ENCODE measurements at regions not wholly inside any gene's neighbourhood (a gene's known extent, or its start where the extent isn't known, plus 50 kb on each side); places are given as distances from the start of the nearest gene placed in this dataset.

DNA sequence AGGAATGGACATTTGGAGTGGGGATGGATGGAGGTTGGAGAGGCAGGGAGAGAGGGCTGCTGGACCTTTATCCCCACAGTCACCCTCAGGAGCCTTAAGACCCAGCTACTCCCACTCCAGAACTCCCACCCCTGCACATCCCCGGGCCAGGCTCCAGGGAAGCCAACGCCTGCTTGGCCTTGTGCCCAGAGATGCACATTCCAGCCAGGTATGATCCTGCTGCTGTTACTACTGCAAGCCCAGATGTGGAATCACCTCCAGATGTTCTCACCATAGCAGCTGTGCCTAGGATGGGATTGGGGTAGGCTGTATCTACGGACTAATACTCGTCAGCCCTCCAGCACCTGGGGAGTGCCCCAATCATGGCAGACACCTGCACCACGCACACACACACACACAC lies 71.7 kb downstream of the ZFP36L2 start:
- DNase-seq = no peak

DNA sequence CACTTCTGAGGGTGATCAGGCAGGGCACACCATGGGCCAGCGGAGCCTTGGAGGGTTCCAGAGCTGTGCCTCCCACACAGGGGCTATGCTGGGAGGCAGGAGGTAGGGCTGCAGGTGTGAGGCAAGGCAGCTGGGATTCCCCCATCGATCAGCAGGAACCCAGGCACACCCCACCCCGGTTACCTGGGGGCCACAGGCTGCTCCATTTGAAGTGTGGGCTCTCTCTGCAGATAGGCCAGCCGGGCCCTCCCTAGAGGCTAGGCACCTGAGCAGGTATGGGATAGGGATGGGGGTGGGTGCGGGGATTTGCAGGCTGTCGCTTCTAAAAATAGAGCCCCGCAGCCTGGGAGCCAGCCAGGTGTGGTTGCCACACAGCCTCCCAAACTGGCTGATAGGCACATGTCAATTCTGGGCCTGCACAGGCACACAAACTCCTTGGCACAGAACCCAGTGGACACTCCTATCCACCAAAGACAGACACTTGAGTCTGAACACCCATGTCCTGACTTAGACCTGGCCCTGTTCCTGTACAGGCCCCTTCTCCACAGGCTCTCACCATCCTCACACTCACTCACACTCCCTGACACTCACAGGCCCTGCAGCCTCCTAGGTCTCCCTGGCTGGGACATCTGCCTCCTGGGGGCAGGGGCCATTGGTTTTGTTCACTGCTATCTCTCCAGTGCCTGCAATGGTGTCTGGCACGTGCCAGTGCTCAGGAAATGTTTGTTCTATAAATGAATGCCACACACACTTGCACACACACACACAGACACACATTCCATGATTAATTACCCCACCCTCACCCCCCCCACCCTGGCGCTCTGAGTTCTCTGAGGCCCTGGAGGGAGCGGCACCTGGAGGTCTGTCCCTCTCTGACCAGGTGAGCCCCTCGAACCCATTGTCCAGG lies 73.4 kb downstream of the ZFP36L2 start:
- ATAC-seq (ENCODE audit: insufficient read depth, low FRiP score) = peak; percentile 22
- H3K36me3 ChIP-seq (ENCODE audit: control insufficient read depth in 4 of 4, insufficient read depth in 4 of 4, low read length in 4 of 4) = no peaks in the 10 kb centered on the region
- WGBS, 2 donors = 68 to 82% methylated on average over 10 to 11 of the region's 11 CpGs
- peaks cover 0 to 13% (median 4%) of the 10 kb centered on the region in 5 donors for H3K4me1 ChIP-seq (ENCODE audit: control insufficient read depth in 5 of 5, insufficient read depth in 5 of 5, low read length in 5 of 5)
- no peak for DNase-seq
- H3K27me3 ChIP-seq (ENCODE audit: control insufficient read depth in 3 of 3, insufficient read depth in 3 of 3, low read length in 2 of 3) = no peaks in the 10 kb centered on the region
- no peak overlapping the region for H3K27ac ChIP-seq (ENCODE audit: low read depth in 1 of 2, low read length in 1 of 2)
- no peaks in the 10 kb centered on the region for H3K9me3 ChIP-seq (ENCODE audit: control insufficient read depth in 4 of 4, insufficient read depth in 3 of 4, low read length in 3 of 4)
- no peak overlapping the region for H3K4me3 ChIP-seq
- H3K9ac ChIP-seq (ENCODE audit: insufficient read depth in 1 of 2, low read length in 2 of 2) = no peak overlapping the region
- TF ChIP-seq, protein P1, sequence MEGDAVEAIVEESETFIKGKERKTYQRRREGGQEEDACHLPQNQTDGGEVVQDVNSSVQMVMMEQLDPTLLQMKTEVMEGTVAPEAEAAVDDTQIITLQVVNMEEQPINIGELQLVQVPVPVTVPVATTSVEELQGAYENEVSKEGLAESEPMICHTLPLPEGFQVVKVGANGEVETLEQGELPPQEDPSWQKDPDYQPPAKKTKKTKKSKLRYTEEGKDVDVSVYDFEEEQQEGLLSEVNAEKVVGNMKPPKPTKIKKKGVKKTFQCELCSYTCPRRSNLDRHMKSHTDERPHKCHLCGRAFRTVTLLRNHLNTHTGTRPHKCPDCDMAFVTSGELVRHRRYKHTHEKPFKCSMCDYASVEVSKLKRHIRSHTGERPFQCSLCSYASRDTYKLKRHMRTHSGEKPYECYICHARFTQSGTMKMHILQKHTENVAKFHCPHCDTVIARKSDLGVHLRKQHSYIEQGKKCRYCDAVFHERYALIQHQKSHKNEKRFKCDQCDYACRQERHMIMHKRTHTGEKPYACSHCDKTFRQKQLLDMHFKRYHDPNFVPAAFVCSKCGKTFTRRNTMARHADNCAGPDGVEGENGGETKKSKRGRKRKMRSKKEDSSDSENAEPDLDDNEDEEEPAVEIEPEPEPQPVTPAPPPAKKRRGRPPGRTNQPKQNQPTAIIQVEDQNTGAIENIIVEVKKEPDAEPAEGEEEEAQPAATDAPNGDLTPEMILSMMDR (IDR thresholded peaks at IDR 0.05; ENCODE audit: control extremely low read depth, extremely low read depth) = no peak

More for the DNA sequence above, 71.7 kb downstream of the ZFP36L2 start:
- Histone ChIP-seq H3K4me3 (no peak overlapping the region), H3K36me3 (ENCODE audit: control insufficient read depth in 4 of 4, insufficient read depth in 4 of 4, low read length in 4 of 4) (no peaks in the 10 kb centered on the region), H3K4me1 (ENCODE audit: control insufficient read depth in 5 of 5, insufficient read depth in 5 of 5, low read length in 5 of 5) (peaks cover 0 to 19% (median 16%) of the 10 kb centered on the region in 5 donors), H3K9ac (ENCODE audit: insufficient read depth in 1 of 2, low read length in 2 of 2) (no peak overlapping the region), H3K9me3 (ENCODE audit: control insufficient read depth in 4 of 4, insufficient read depth in 3 of 4, low read length in 3 of 4) (no peaks in the 10 kb centered on the region), H3K27me3 (ENCODE audit: control insufficient read depth in 3 of 3, insufficient read depth in 3 of 3, low read length in 2 of 3) (no peaks in the 10 kb centered on the region), H3K27ac (ENCODE audit: low read depth in 1 of 2, low read length in 1 of 2) (no peak overlapping the region)
- 88 to 90% methylated on average over 5 of the region's 5 CpGs for WGBS, 2 donors
- TF ChIP-seq, protein P1 (IDR thresholded peaks at IDR 0.05; ENCODE audit: control extremely low read depth, extremely low read depth) = no peak
- ATAC-seq (ENCODE audit: insufficient read depth, low FRiP score) = no peak

DNA sequence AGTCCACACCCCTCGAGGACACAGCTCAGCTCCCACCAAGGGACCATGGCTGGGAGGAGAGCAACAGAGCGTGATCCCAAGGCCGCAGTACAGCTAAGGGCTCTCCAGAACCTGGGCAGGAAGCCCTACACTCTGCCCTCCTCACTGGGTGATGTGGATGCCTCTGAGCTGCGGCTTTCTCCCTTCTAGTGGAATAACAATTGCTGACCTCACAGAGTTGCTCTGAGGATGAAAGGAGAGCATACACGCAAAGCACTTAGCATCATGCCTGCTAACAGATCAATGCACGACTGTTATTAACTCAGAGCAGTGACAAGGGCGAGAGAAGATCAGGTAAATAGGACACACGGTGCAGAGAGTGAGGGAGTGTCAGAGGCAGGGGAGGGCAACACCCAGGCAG lies 74.2 kb downstream of the ZFP36L2 start:
- no peak for ATAC-seq (ENCODE audit: insufficient read depth, low FRiP score)
- Histone ChIP-seq H3K4me1 (ENCODE audit: control insufficient read depth in 5 of 5, insufficient read depth in 5 of 5, low read length in 5 of 5) (peaks cover 0 to 8% (median 4%) of the 10 kb centered on the region in 5 donors), H3K27ac (ENCODE audit: low read depth in 1 of 2, low read length in 1 of 2) (no peak overlapping the region), H3K4me3 (no peak overlapping the region), H3K9ac (ENCODE audit: insufficient read depth in 1 of 2, low read length in 2 of 2) (no peak overlapping the region), H3K27me3 (ENCODE audit: control insufficient read depth in 3 of 3, insufficient read depth in 3 of 3, low read length in 2 of 3) (no peaks in the 10 kb centered on the region), H3K36me3 (ENCODE audit: control insufficient read depth in 4 of 4, insufficient read depth in 4 of 4, low read length in 4 of 4) (no peaks in the 10 kb centered on the region), H3K9me3 (ENCODE audit: control insufficient read depth in 4 of 4, insufficient read depth in 3 of 4, low read length in 3 of 4) (no peaks in the 10 kb centered on the region)
- TF ChIP-seq, protein P1 (IDR thresholded peaks at IDR 0.05; ENCODE audit: control extremely low read depth, extremely low read depth) = no peak
- DNase-seq = no peak
- 81 to 86% methylated on average over 8 of the region's 8 CpGs for WGBS, 2 donors
